ENCODE measurements at regions not wholly inside any gene's neighbourhood (a gene's known extent, or its start where the extent isn't known, plus 50 kb on each side); places are given as distances from the start of the nearest gene placed in this dataset.
"Not testable (repeated sequence)": the region's sequence is repeated elsewhere in the genome, so short reads cannot be mapped to it uniquely, and the experiment has no call there.

DNA sequence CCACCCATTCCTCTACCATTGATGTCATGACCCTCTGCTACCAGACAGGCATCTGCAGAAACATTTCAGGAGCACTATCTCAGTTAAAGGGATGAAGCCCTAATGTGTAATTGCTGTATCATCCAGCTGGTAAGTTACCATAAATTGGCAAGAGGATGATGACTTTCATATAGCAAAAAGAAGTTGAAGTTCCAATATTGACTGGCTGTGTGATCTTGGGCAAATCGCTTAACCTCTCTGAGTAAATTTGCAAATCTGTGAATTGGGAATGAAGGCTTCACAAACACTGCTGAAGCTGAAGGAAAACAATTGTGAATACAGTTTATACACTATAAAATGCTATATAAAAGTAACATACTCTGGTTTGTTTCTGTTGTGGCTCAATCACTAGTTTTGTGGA lies 89.5 kb upstream of the PHACTR1 start:
- no peaks in the 10 kb centered on the region for H3K9me3 ChIP-seq (ENCODE audit: control insufficient read depth, insufficient read depth, low read length)
- ChIA-PET CTCF (interaction anchor here (0.6 kb wide), 1 partner anchor 601 kb away, joined by 3 read pairs; no protein-coding TSS in a partner anchor), POLR2A (no interaction called here)
- H3K27ac ChIP-seq (ENCODE audit: low read depth, low read length), result no peak overlapping the region
- TF ChIP-seq, protein P1, sequence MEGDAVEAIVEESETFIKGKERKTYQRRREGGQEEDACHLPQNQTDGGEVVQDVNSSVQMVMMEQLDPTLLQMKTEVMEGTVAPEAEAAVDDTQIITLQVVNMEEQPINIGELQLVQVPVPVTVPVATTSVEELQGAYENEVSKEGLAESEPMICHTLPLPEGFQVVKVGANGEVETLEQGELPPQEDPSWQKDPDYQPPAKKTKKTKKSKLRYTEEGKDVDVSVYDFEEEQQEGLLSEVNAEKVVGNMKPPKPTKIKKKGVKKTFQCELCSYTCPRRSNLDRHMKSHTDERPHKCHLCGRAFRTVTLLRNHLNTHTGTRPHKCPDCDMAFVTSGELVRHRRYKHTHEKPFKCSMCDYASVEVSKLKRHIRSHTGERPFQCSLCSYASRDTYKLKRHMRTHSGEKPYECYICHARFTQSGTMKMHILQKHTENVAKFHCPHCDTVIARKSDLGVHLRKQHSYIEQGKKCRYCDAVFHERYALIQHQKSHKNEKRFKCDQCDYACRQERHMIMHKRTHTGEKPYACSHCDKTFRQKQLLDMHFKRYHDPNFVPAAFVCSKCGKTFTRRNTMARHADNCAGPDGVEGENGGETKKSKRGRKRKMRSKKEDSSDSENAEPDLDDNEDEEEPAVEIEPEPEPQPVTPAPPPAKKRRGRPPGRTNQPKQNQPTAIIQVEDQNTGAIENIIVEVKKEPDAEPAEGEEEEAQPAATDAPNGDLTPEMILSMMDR (IDR thresholded peaks at IDR 0.05; ENCODE audit: low read depth, low read length), result no peak
- H3K4me3 ChIP-seq (ENCODE audit: low read depth, low read length), result no peak overlapping the region
- no peaks in the 10 kb centered on the region for H3K27me3 ChIP-seq (ENCODE audit: control insufficient read depth, insufficient read depth, low read length)
- DNase-seq (ENCODE audit: low read depth, low spot score), result no peak

DNA sequence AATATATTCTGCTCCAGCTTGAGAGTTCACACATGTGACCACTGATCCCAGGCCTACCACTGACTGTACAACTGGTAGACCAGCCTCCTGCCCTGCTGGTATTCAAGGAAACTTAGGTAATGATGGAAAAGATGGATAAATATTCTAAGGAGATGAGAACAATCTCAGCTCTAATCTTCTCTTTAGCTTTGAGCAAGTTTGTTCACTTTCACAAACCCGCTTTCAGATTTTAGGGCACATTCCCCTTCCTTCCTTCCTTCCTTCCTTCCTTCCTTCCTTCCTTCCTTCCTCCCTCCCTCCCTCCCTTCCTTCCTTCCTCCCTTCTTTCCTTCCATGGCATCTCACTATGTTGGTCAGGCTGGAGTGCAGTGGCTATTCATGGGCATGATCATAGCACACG lies 88.2 kb upstream of the PHACTR1 start:
- CTCF ChIA-PET, result interaction anchor here (0.6 kb wide), 1 partner anchor 299 kb away, joined by 7 read pairs; no protein-coding TSS in a partner anchor
- no peaks in the 10 kb centered on the region for H3K9me3 ChIP-seq (ENCODE audit: control insufficient read depth, insufficient read depth, low read length)

DNA sequence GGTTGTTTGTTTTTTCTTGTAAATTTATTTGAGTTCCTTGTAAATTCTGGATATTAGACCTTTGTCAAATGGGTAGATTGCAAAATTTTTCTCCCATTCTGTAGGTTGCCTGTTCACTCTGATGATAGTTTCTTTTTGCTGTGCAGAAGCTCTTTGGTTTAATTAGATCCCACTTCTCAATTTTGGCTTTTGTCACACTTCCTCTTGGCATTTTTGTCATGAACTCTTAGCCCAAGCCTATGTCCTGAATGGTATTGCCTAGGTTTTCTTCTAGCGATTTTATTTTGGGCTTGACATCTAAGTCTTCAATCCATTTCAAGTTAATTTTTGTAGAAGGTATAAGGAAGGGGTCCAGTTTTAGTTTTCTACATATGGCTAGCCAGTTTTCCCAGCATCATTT lies 82.8 kb upstream of the PHACTR1 start:
- H3K27me3 ChIP-seq (ENCODE audit: control insufficient read depth, insufficient read depth, low read length); CTCF ChIA-PET; POLR2A ChIA-PET; H3K4me3 ChIP-seq (ENCODE audit: low read depth, low read length); H3K27ac ChIP-seq (ENCODE audit: low read depth, low read length); H3K9me3 ChIP-seq (ENCODE audit: control insufficient read depth, insufficient read depth, low read length); DNase-seq (ENCODE audit: low read depth, low spot score): not testable (repeated sequence)

More for the DNA sequence above, 88.2 kb upstream of the PHACTR1 start:
- no peak overlapping the region for H3K27ac ChIP-seq (ENCODE audit: low read depth, low read length)
- POLR2A ChIA-PET, result no interaction called here
- H3K4me3 ChIP-seq (ENCODE audit: low read depth, low read length), result no peak overlapping the region
- TF ChIP-seq, protein P1 (IDR thresholded peaks at IDR 0.05; ENCODE audit: low read depth, low read length), result no peak
- no peak for DNase-seq (ENCODE audit: low read depth, low spot score)
- H3K27me3 ChIP-seq (ENCODE audit: control insufficient read depth, insufficient read depth, low read length), result no peaks in the 10 kb centered on the region

DNA sequence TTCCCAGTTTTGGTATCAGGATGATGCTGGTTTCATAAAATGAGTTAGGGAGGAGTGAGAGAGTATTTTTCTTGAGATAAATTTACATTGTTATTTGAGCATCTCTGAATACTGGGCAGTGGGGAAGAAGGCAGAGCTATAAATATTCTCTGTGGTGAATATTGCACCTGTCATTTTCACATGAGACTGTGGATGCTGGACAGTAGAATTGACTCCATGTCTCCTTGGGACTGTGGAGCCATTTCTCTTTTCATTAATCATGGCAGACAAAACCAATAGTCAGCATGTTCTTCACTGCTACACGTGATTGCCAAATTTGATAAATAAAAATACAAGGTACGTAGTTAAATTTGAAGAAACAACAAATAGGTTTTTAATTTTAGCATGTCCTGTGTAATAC lies 81.2 kb upstream of the PHACTR1 start:
- no peak overlapping the region for H3K4me3 ChIP-seq (ENCODE audit: low read depth, low read length)
- H3K27ac ChIP-seq (ENCODE audit: low read depth, low read length), result no peak overlapping the region
- H3K9me3 ChIP-seq (ENCODE audit: control insufficient read depth, insufficient read depth, low read length), result no peaks in the 10 kb centered on the region
- ChIA-PET POLR2A (no interaction called here), CTCF (interaction anchor here (0.6 kb wide), 1 partner anchor 1072 kb away, joined by 3 read pairs; no protein-coding TSS in a partner anchor)
- TF ChIP-seq, protein P1 (IDR thresholded peaks at IDR 0.05; ENCODE audit: low read depth, low read length), result no peak
- H3K27me3 ChIP-seq (ENCODE audit: control insufficient read depth, insufficient read depth, low read length), result no peaks in the 10 kb centered on the region
- DNase-seq (ENCODE audit: low read depth, low spot score), result no peak

DNA sequence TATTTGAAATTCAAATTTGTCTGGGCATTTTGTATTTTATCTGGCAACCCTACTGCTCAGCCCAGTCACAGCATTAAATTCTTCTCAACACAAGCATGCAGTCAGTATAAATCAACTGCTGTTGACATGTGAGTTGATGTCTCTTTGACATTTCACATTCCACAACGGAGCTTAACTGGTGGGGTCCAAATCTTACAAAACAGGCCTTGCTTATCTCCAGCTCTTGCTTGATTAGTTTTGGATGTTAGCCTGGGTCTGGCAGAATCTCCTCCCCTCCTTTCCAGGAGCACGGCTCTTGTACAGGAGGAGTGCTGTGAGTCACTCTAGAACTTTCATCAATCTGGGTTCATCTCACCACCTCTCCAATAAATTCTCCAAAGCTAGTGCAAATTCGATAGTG lies 80.8 kb upstream of the PHACTR1 start:
- H3K27me3 ChIP-seq (ENCODE audit: control insufficient read depth, insufficient read depth, low read length), result no peaks in the 10 kb centered on the region
- POLR2A ChIA-PET, result no interaction called here
- no peak overlapping the region for H3K27ac ChIP-seq (ENCODE audit: low read depth, low read length)
- TF ChIP-seq, protein P1 (IDR thresholded peaks at IDR 0.05; ENCODE audit: low read depth, low read length), result no peak
- H3K4me3 ChIP-seq (ENCODE audit: low read depth, low read length), result no peak overlapping the region
- DNase-seq (ENCODE audit: low read depth, low spot score), result no peak
- no peaks in the 10 kb centered on the region for H3K9me3 ChIP-seq (ENCODE audit: control insufficient read depth, insufficient read depth, low read length)
- CTCF ChIA-PET, result interaction anchor here (0.6 kb wide), 1 partner anchor 1073 kb away, joined by 3 read pairs; no protein-coding TSS in a partner anchor

DNA sequence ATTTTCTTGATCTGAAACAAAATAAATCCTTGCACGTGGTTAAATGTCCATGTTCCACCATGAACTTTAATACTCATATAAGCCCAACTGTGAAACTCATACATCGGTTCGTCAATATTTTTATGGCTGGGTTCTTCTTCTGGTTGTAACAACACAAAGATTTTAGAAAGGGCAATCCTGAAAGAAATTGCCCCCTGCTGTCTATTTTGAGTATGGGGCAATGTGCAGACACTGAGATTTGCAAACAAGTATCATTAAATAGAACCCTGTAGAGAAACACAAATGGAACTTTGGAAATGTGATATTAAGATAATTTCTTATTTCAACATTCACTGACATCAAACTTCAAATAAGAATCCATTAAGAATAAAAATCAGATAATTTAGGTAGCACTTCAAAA lies 80.2 kb upstream of the PHACTR1 start:
- TF ChIP-seq, protein P1 (IDR thresholded peaks at IDR 0.05; ENCODE audit: low read depth, low read length), result peak; percentile 18; the same call in 1 of the 2 replicates
- ChIA-PET CTCF (interaction anchor here (1.2 to 2.4 kb wide), 3 partner anchors 10 to 257 kb away, joined by 4 to 25 read pairs (median 4); no protein-coding TSS in a partner anchor), POLR2A (no interaction called here)
- Histone ChIP-seq H3K27me3 (ENCODE audit: control insufficient read depth, insufficient read depth, low read length) (no peaks in the 10 kb centered on the region), H3K9me3 (ENCODE audit: control insufficient read depth, insufficient read depth, low read length) (no peaks in the 10 kb centered on the region), H3K4me3 (ENCODE audit: low read depth, low read length) (no peak overlapping the region), H3K27ac (ENCODE audit: low read depth, low read length) (no peak overlapping the region)
- DNase-seq (ENCODE audit: low read depth, low spot score), result no peak

Data from AG04450 (cell line).